ENCODE measurements at regions not wholly inside any gene's neighbourhood (a gene's known extent, or its start where the extent isn't known, plus 50 kb on each side); places are given as distances from the start of the nearest gene placed in this dataset.

- TF ChIP-seq, protein P1, sequence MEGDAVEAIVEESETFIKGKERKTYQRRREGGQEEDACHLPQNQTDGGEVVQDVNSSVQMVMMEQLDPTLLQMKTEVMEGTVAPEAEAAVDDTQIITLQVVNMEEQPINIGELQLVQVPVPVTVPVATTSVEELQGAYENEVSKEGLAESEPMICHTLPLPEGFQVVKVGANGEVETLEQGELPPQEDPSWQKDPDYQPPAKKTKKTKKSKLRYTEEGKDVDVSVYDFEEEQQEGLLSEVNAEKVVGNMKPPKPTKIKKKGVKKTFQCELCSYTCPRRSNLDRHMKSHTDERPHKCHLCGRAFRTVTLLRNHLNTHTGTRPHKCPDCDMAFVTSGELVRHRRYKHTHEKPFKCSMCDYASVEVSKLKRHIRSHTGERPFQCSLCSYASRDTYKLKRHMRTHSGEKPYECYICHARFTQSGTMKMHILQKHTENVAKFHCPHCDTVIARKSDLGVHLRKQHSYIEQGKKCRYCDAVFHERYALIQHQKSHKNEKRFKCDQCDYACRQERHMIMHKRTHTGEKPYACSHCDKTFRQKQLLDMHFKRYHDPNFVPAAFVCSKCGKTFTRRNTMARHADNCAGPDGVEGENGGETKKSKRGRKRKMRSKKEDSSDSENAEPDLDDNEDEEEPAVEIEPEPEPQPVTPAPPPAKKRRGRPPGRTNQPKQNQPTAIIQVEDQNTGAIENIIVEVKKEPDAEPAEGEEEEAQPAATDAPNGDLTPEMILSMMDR (IDR thresholded peaks at IDR 0.05): no peak
- Mint-ChIP-seq H3K27me3 (peaks cover 4% of the 10 kb centered on the region), H3K4me1 (ENCODE audit: low read depth) (no peaks in the 10 kb centered on the region), H3K27ac (no peak overlapping the region), H3K9me3 (peaks cover 2% of the 10 kb centered on the region), H3K4me3 (no peak overlapping the region), H3K36me3 (ENCODE audit: low read depth) (no peaks in the 10 kb centered on the region)
- ATAC-seq (ENCODE audit: poor library complexity) (no peak), DNase-seq (no peak)
- Histone ChIP-seq H3K4me1 (ENCODE audit: insufficient read depth, low read length) (no peaks in the 10 kb centered on the region), H3K36me3 (ENCODE audit: insufficient read depth, low read length) (no peaks in the 10 kb centered on the region), H3K4me3 (ENCODE audit: low read length) (no peak overlapping the region), H3K9me3 (ENCODE audit: control insufficient read depth in 1 of 2, insufficient read depth in 1 of 2, low read length in 2 of 2) (no peaks in the 10 kb centered on the region), H3K27ac (ENCODE audit: low read depth in 1 of 2, low read length in 2 of 2) (no peak overlapping the region), H3K27me3 (ENCODE audit: control insufficient read depth in 1 of 2, insufficient read depth in 2 of 2, low read length in 2 of 2) (no peaks in the 10 kb centered on the region)
- POLR2A ChIA-PET: no interaction called here
- intact Hi-C loops (cut with DNase I, micrococcal nuclease): no loop called here
- CTCF ChIA-PET: no interaction called here
Observed at GRCh38 chr4:165662341-165662740, 210.7 kb upstream of the TLL1 start.

GRCh38 chr4:165663411-165663810 lies 209.6 kb upstream of the TLL1 start:
- Mint-ChIP-seq H3K36me3 (ENCODE audit: low read depth) (no peaks in the 10 kb centered on the region), H3K27ac (no peak overlapping the region), H3K4me1 (ENCODE audit: low read depth) (no peaks in the 10 kb centered on the region), H3K4me3 (no peak overlapping the region), H3K9me3 (peaks cover 2% of the 10 kb centered on the region), H3K27me3 (peaks cover 4% of the 10 kb centered on the region)
- Histone ChIP-seq H3K27me3 (ENCODE audit: control insufficient read depth in 1 of 2, insufficient read depth in 2 of 2, low read length in 2 of 2) (no peaks in the 10 kb centered on the region), H3K27ac (ENCODE audit: low read depth in 1 of 2, low read length in 2 of 2) (no peak overlapping the region), H3K4me1 (ENCODE audit: insufficient read depth, low read length) (no peaks in the 10 kb centered on the region), H3K4me3 (ENCODE audit: low read length) (no peak overlapping the region), H3K9me3 (ENCODE audit: control insufficient read depth in 1 of 2, insufficient read depth in 1 of 2, low read length in 2 of 2) (no peaks in the 10 kb centered on the region), H3K36me3 (ENCODE audit: insufficient read depth, low read length) (no peaks in the 10 kb centered on the region)
- TF ChIP-seq, protein P1 (IDR thresholded peaks at IDR 0.05): no peak
- ATAC-seq (ENCODE audit: poor library complexity) (no peak), DNase-seq (no peak)
- ChIA-PET CTCF (interaction anchor here (0.7 kb wide), 1 partner anchor 9 kb away, joined by 4 read pairs; no protein-coding TSS in a partner anchor), POLR2A (no interaction called here)
- intact Hi-C loops (cut with DNase I, micrococcal nuclease): no loop called here

GRCh38 chr4:165666836-165667235 lies 206.2 kb upstream of the TLL1 start:
- Histone ChIP-seq H3K36me3 (ENCODE audit: insufficient read depth, low read length) (no peaks in the 10 kb centered on the region), H3K4me1 (ENCODE audit: insufficient read depth, low read length) (no peaks in the 10 kb centered on the region), H3K27me3 (ENCODE audit: control insufficient read depth in 1 of 2, insufficient read depth in 2 of 2, low read length in 2 of 2) (no peaks in the 10 kb centered on the region), H3K27ac (ENCODE audit: low read depth in 1 of 2, low read length in 2 of 2) (no peak overlapping the region), H3K4me3 (ENCODE audit: low read length) (no peak overlapping the region), H3K9me3 (ENCODE audit: control insufficient read depth in 1 of 2, insufficient read depth in 1 of 2, low read length in 2 of 2) (no peaks in the 10 kb centered on the region)
- ChIA-PET CTCF (interaction anchor here (0.9 kb wide), 1 partner anchor 13 kb away, joined by 3 read pairs; no protein-coding TSS in a partner anchor), POLR2A (no interaction called here)
- Mint-ChIP-seq H3K36me3 (ENCODE audit: low read depth) (no peaks in the 10 kb centered on the region), H3K4me3 (no peak overlapping the region), H3K9me3 (no peaks in the 10 kb centered on the region), H3K27me3 (peaks cover 4% of the 10 kb centered on the region), H3K27ac (no peak overlapping the region), H3K4me1 (ENCODE audit: low read depth) (no peaks in the 10 kb centered on the region)
- intact Hi-C loops (cut with DNase I, micrococcal nuclease): no loop called here
- TF ChIP-seq, protein P1 (IDR thresholded peaks at IDR 0.05): no peak
- ATAC-seq (ENCODE audit: poor library complexity) (no peak), DNase-seq (no peak)
